Cardiac muscle cell (in vitro differentiated cells and primary cell): ENCODE measurements at regions not wholly inside any gene's neighbourhood (a gene's known extent, or its start where the extent isn't known, plus 50 kb on each side); places are given as distances from the start of the nearest gene placed in this dataset.

Experiments
- DNase-seq, 2 donors: peaks; one replicate each; pipeline versions ENCODE4 v3.0.0 to v3.0.0-alpha.2; 2010 to 2017; ENCODE audit warnings: low read depth in 1 of 2, low spot score in 1 of 2
- H3K27ac ChIP-seq: fragments of 200-600 bp; sonication (generic); 2 replicates; pipeline ENCODE4 v1.5.1; 2016
- H3K27me3 ChIP-seq: fragments of 200-600 bp; sonication (generic); 2 replicates; pipeline ENCODE4 v1.6.0; 2016; ENCODE audit warnings: control low read depth
- H3K36me3 ChIP-seq: fragments of 200-600 bp; sonication (generic); 2 replicates; pipeline ENCODE4 v1.5.1; 2016; ENCODE audit warnings: control low read depth
- H3K4me1 ChIP-seq: fragments of 200-600 bp; sonication (generic); 2 replicates; pipeline ENCODE4 v1.8.1; 2017; ENCODE audit warnings: low read depth, mild to moderate bottlenecking, mixed run types
- H3K4me3 ChIP-seq: fragments of 200-600 bp; sonication (generic); 2 replicates; pipeline ENCODE4 v1.5.1; 2016; ENCODE audit warnings: mild to moderate bottlenecking
- H3K9me3 ChIP-seq: fragments of 200-600 bp; sonication (generic); 2 replicates; pipeline ENCODE4 v1.5.1; 2017; ENCODE audit warnings: low read depth, mild to moderate bottlenecking, control low read depth
- CTCF ChIP-seq: IDR thresholded peaks from 2 replicates; pipeline ENCODE4 v1.5.1; 2012; ENCODE audit warnings: low read depth, mild to moderate bottlenecking, low read length

- H3K36me3 ChIP-seq = no peaks in the 10 kb centered on the region
- H3K27me3 ChIP-seq = no peaks in the 10 kb centered on the region
- TF ChIP-seq CTCF = no peak
- no peak overlapping the region for H3K4me3 ChIP-seq
- H3K27ac ChIP-seq = peak overlapping the region; percentile 56
- peak; percentile 13 to 42 for DNase-seq
- H3K4me1 ChIP-seq = peaks cover 37% of the 10 kb centered on the region
- no peaks in the 10 kb centered on the region for H3K9me3 ChIP-seq
These were observed 176.0 kb downstream of the ZNF608 start for GRCh38 chr5:124570285-124571035.

- no peak for DNase-seq
- no peak overlapping the region for H3K4me3 ChIP-seq
- TF ChIP-seq CTCF = no peak
- no peaks in the 10 kb centered on the region for H3K9me3 ChIP-seq
- no peaks in the 10 kb centered on the region for H3K27me3 ChIP-seq
- no peaks in the 10 kb centered on the region for H3K36me3 ChIP-seq
- no peak overlapping the region for H3K27ac ChIP-seq
- peaks cover 16% of the 10 kb centered on the region for H3K4me1 ChIP-seq
These were observed 179.5 kb downstream of the ZNF608 start for GRCh38 chr5:124566875-124567450.

- Histone ChIP-seq H3K27ac (no peak overlapping the region), H3K4me3 (no peak overlapping the region), H3K9me3 (no peaks in the 10 kb centered on the region), H3K4me1 (no peaks in the 10 kb centered on the region), H3K27me3 (no peaks in the 10 kb centered on the region), H3K36me3 (no peaks in the 10 kb centered on the region)
- no peak for DNase-seq
- TF ChIP-seq CTCF = no peak
These were observed 185.0 kb downstream of the ZNF608 start for GRCh38 chr5:124561451-124561850.

- Histone ChIP-seq H3K27ac (no peak overlapping the region), H3K9me3 (no peaks in the 10 kb centered on the region), H3K4me3 (no peak overlapping the region), H3K27me3 (no peaks in the 10 kb centered on the region), H3K4me1 (peaks cover 2% of the 10 kb centered on the region), H3K36me3 (no peaks in the 10 kb centered on the region)
- DNase-seq = no peak
- TF ChIP-seq CTCF = no peak
These were observed 186.1 kb downstream of the ZNF608 start for GRCh38 chr5:124560370-124560769.

GRCh38 chr5:124557761-124558160, 188.7 kb downstream of the ZNF608 start:
- no peak for TF ChIP-seq CTCF
- Histone ChIP-seq H3K27ac (no peak overlapping the region), H3K36me3 (no peaks in the 10 kb centered on the region), H3K9me3 (no peaks in the 10 kb centered on the region), H3K4me1 (peaks cover 21% of the 10 kb centered on the region), H3K4me3 (no peak overlapping the region), H3K27me3 (no peaks in the 10 kb centered on the region)
- no peak for DNase-seq
